Body of pancreas (tissue), 4 donors: ENCODE measurements at regions not wholly inside any gene's neighbourhood (a gene's known extent, or its start where the extent isn't known, plus 50 kb on each side); places are given as distances from the start of the nearest gene placed in this dataset.

Source experiments
- CTCF ChIP-seq, 7 experiments: fragments of 450-650 bp in 4 of 7; fragments of 200-600 bp in 3 of 7; sonication (generic) in 3 of 7; IDR thresholded peaks; one replicate each; pipeline ENCODE4 v1.5.1; 2016 to 2019; ENCODE audit warnings: antibody characterized with exemption in 7 of 7
- POLR2A ChIP-seq, 3 donors: fragments of 450-650 bp; IDR thresholded peaks; one replicate each; pipeline ENCODE4 v1.6.1; 2016; ENCODE audit warnings: antibody characterized with exemption in 3 of 3, mild to moderate bottlenecking in 2 of 3

GRCh38 chr9:78714576-78714975 lies 417.7 kb downstream of the PSAT1 start:
- TF ChIP-seq CTCF (IDR thresholded peaks at IDR 0.05) (no peak), POLR2A (IDR thresholded peaks at IDR 0.05) (no peak)
